GM18907 (cell line): ENCODE measurements at regions not wholly inside any gene's neighbourhood (a gene's known extent, or its start where the extent isn't known, plus 50 kb on each side); places are given as distances from the start of the nearest gene placed in this dataset.

Source experiments
- ATAC-seq: cut with Tn5 transposase; IDR thresholded peaks from one replicate; pipeline ENCODE4 v1.9.1; 2021; ENCODE audit warnings: mild to moderate bottlenecking, moderate library complexity; ENCODE audit not compliant: unreplicated experiment

- no peak for ATAC-seq
Observed at GRCh38 chr4:83679692-83680091, 143.8 kb downstream of the GPAT3 start.

GRCh38 chr4:83679254-83679653 lies 143.3 kb downstream of the GPAT3 start:
- no peak for ATAC-seq

DNA sequence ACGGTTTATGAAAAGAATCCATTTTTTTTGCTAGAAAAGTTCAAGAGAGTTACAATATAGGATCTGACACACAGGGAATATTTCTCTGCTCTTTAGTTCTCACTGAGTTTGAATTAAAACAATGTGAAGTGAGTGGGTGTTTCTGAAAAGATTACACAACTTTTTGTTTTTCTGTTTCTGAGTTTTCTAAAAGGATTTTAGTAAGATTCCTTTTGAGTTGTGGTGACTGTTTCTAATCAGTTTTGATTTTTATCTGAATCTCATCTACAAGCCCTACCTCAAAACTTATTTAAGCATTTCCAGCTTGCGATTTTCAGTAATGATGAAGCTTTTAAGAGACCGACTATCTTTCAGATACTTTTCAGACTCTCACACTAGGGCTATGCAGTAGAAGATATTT lies 141.7 kb downstream of the GPAT3 start:
- no peak for ATAC-seq

DNA sequence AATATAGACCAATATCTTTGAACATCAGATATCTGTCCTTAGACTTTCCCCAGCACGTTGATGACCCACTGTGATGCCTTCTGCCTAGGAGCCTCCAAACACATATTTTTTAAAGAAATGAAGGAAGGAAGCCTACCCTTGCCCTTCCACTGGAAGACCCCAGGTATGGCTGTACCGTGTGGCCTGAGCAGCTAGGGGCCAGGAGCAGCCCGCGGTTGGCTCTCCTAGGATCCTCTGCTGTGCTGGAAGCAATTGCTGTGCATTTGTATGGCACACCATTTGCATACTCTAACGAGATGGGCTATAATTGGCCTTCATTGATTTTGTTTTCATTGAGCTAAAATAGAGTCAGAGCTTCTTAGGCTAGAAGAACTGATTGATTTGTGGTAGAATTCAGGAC lies 128.8 kb downstream of the GPAT3 start:
- no peak for ATAC-seq

- no peak for ATAC-seq
Observed at GRCh38 chr4:83664071-83664470, 128.2 kb downstream of the GPAT3 start.

DNA sequence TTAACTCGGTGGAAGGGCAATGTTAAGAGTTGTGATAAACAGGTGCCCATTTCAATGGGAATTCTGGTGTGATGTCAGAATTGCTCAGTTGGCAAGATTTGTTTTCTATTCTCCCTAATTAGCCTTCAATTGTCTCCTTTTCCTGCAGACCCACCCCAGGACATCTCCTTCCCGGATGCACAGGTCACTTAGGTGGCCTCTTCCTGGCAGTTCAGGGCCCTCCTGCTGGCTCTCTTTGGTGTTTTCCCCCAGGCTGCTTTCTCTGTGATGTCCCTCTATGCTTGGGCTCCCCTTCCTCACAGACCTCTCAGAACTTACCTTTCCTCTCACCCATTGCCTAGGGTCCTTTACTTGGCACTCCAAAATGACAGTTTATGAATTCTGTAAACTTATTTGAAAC lies 126.3 kb downstream of the GPAT3 start:
- no peak for ATAC-seq

- ATAC-seq = no peak
Observed at GRCh38 chr4:83661359-83661758, 125.5 kb downstream of the GPAT3 start.

GRCh38 chr4:83660578-83660977 lies 124.7 kb downstream of the GPAT3 start:
- no peak for ATAC-seq

DNA sequence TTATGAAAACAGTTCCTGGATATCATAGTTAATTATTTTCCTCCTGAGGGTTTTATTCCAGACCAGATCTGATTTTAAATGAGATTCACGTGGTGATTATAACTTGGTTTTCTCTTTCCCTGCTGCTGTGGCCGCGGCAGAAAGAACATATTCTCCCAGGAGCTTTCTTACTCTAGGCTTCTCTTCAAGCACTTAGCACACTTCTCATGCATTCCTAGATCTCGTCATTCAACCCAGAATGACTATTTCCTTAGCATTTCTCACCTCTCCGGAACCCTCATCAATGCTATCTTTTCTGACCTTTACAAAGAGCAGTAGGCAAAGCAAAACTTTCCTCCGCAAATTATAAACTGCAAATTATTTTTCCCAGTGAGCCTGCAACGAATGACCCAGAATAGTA lies 122.9 kb downstream of the GPAT3 start:
- ATAC-seq = no peak

DNA sequence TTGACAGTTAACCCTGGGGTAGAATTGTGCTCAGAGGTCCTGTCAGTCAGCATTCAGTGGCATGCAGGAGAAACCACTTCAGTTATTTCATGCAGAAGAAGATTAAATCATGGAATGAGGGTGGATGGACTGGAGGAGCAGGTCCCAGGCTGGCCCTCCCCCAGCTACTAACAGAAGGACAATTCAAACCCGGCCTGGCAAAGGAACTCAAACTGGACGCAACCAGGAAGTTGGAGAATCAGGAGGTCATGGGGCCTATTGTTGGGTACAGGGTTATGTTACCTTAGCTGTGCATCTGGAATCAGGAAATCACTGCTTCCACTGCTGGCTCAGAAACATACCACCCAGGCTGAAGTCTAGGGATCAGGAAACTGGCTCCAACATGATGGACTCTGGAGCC lies 121.4 kb downstream of the GPAT3 start:
- ATAC-seq = no peak
